Body of pancreas (tissue), 4 donors: ENCODE measurements at regions not wholly inside any gene's neighbourhood (a gene's known extent, or its start where the extent isn't known, plus 50 kb on each side); places are given as distances from the start of the nearest gene placed in this dataset.

Experiments used
- POLR2A ChIP-seq, 3 donors: fragments of 450-650 bp; IDR thresholded peaks; one replicate each; pipeline ENCODE4 v1.6.1; 2016; ENCODE audit warnings: antibody characterized with exemption in 3 of 3, mild to moderate bottlenecking in 2 of 3
- TF ChIP-seq, protein P1 (sequence below), 7 experiments: fragments of 450-650 bp in 4 of 7; fragments of 200-600 bp in 3 of 7; sonication (generic) in 3 of 7; IDR thresholded peaks; one replicate each; pipeline ENCODE4 v1.5.1; 2016 to 2019; ENCODE audit warnings: antibody characterized with exemption in 7 of 7

DNA sequence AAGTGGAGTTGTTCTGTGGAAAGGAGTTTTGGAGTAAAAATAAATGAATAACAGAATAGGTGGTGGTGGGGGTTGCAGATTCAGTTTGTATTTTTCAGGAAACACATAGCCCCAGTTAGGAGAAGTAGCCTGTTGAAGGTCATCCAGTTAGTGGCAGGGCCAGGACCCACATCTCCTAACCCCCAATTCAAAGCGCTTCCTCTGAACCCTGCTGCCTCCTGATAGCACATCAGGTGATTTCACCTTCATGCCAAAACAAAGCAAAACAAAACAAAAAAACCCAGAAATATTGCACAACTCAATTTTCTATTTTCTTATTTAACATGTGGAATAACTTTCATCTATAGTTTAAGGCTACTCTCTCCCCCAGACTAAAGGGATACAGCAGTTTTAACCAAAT lies 112.3 kb upstream of the UGP2 start:
- TF ChIP-seq, protein P1, sequence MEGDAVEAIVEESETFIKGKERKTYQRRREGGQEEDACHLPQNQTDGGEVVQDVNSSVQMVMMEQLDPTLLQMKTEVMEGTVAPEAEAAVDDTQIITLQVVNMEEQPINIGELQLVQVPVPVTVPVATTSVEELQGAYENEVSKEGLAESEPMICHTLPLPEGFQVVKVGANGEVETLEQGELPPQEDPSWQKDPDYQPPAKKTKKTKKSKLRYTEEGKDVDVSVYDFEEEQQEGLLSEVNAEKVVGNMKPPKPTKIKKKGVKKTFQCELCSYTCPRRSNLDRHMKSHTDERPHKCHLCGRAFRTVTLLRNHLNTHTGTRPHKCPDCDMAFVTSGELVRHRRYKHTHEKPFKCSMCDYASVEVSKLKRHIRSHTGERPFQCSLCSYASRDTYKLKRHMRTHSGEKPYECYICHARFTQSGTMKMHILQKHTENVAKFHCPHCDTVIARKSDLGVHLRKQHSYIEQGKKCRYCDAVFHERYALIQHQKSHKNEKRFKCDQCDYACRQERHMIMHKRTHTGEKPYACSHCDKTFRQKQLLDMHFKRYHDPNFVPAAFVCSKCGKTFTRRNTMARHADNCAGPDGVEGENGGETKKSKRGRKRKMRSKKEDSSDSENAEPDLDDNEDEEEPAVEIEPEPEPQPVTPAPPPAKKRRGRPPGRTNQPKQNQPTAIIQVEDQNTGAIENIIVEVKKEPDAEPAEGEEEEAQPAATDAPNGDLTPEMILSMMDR (IDR thresholded peaks at IDR 0.05), result no peak
- no peak for TF ChIP-seq POLR2A (IDR thresholded peaks at IDR 0.05)
